GM12878 (cell line): ENCODE measurements at regions not wholly inside any gene's neighbourhood (a gene's known extent, or its start where the extent isn't known, plus 50 kb on each side); places are given as distances from the start of the nearest gene placed in this dataset.
"Not testable (repeated sequence)": the region's sequence is repeated elsewhere in the genome, so short reads cannot be mapped to it uniquely, and the experiment has no call there.

ENCODE experiments used
- BCLAF1 ChIP-seq: fragments of 450-650 bp; IDR thresholded peaks from 2 replicates; pipeline ENCODE4 v1.6.1; 2017; ENCODE audit warnings: antibody characterized with exemption, mild to moderate bottlenecking, moderate library complexity
- CTCF ChIP-seq, 3 experiments: IDR thresholded peaks in 2 of 3; conservative IDR thresholded peaks in 1 of 3; 2 replicates each; pipeline ENCODE4 v1.5.1; 2011; ENCODE audit warnings: low read depth in 3 of 3, low read length in 3 of 3, mild to moderate bottlenecking in 3 of 3, control low read depth in 2 of 3, moderate library complexity in 2 of 3, inconsistent platforms in 1 of 3, mixed read lengths in 1 of 3; ENCODE audit not compliant: control insufficient read depth in 2 of 3, insufficient read depth in 1 of 3; ENCODE audit errors: extremely low read depth in 1 of 3
- ETV6 ChIP-seq, 2 experiments: fragments of 450-650 bp in 1 of 2; IDR thresholded peaks in 1 of 2; conservative IDR thresholded peaks in 1 of 2; 2 replicates each; pipeline ENCODE4 v1.6.1; 2014; ENCODE audit warnings: antibody characterized with exemption in 1 of 2, borderline replicate concordance in 1 of 2, low read depth in 1 of 2, mild to moderate bottlenecking in 1 of 2, moderate library complexity in 1 of 2
- EZH2 ChIP-seq: IDR thresholded peaks from 2 replicates; pipeline ENCODE4 v1.6.1; 2012; ENCODE audit warnings: low read depth, mild to moderate bottlenecking, control low read depth, inconsistent platforms, low read length, borderline replicate concordance; ENCODE audit not compliant: control insufficient read depth
- GABPA ChIP-seq: IDR thresholded peaks from 2 replicates; pipeline ENCODE4 v1.6.1; 2014; ENCODE audit warnings: antibody characterized with exemption, low read depth, mild to moderate bottlenecking, inconsistent platforms
- MAX ChIP-seq: IDR thresholded peaks from 2 replicates; pipeline ENCODE4 v1.6.1; 2012; ENCODE audit warnings: low read depth, low read length, improper control_type of control experiment
- MYC ChIP-seq: IDR thresholded peaks from 2 replicates; pipeline ENCODE4 v1.6.1; 2011; ENCODE audit warnings: mild to moderate bottlenecking, low read length, moderate library complexity, inconsistent platforms; ENCODE audit not compliant: insufficient read depth, insufficient replicate concordance, insufficient read length, severe bottlenecking
- POLR2A ChIP-seq: IDR thresholded peaks from 2 replicates; pipeline ENCODE4 v1.6.1; 2011; ENCODE audit warnings: low read depth, mild to moderate bottlenecking, low read length
- POLR2AphosphoS5 ChIP-seq: IDR thresholded peaks from 2 replicates; pipeline ENCODE4 v1.6.1; 2011; ENCODE audit warnings: mild to moderate bottlenecking, low read length, inconsistent platforms
- SIN3A ChIP-seq: IDR thresholded peaks from 2 replicates; pipeline ENCODE4 v1.6.1; 2012; ENCODE audit warnings: low read depth, low read length, improper control_type of control experiment
- ZNF24 ChIP-seq: fragments of 450-650 bp; IDR thresholded peaks from 2 replicates; pipeline ENCODE4 v1.6.1; 2017; ENCODE audit warnings: antibody characterized with exemption, mild to moderate bottlenecking

- TF ChIP-seq CTCF (IDR thresholded peaks at IDR 0.05 in 2 of 3, conservative IDR thresholded peaks at IDR 0.05 in 1 of 3; ENCODE audit: control insufficient read depth in 2 of 3, extremely low read depth in 1 of 3, insufficient read depth in 1 of 3, low read depth in 3 of 3, low read length in 3 of 3); POLR2AphosphoS5; MYC; EZH2; BCLAF1; ETV6 (conservative IDR thresholded peaks at IDR 0.05 in 1 of 2, IDR thresholded peaks at IDR 0.05 in 1 of 2; ENCODE audit: borderline replicate concordance in 1 of 2, low read depth in 1 of 2); ZNF24; POLR2A; SIN3A; GABPA; MAX: not testable (repeated sequence)
These were observed 668.1 kb downstream of the NUP35 start for GRCh38 chr2:183792165-183792924.
